ENCODE measurements at regions not wholly inside any gene's neighbourhood (a gene's known extent, or its start where the extent isn't known, plus 50 kb on each side); places are given as distances from the start of the nearest gene placed in this dataset.
A peak's percentile ranks its signal among the peaks of the same experiment; 100 is the strongest.

DNA sequence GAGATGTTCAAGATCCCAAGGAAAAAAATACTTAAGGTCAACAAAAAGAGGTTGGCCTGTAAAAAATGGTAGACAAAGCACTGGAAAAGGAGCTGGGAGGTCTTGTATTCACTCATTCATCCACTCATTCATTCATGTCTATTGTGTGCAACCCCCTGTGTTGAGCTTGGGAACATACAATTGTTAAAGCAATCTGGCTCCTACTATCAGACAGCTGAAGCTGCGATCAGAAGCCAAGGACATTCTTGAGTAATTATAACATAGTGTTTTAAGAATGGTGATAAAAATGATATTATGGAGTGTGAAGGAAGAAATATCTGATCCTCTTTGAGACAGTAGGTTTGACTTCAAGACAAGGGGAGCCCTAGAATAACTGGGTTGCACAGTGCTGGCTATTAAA lies 693.4 kb downstream of the TOX3 start:
- H3K4me3 ChIP-seq (replicated peaks; ENCODE audit: low read depth, low read length), result no peak overlapping the region
- TF ChIP-seq, protein P1, sequence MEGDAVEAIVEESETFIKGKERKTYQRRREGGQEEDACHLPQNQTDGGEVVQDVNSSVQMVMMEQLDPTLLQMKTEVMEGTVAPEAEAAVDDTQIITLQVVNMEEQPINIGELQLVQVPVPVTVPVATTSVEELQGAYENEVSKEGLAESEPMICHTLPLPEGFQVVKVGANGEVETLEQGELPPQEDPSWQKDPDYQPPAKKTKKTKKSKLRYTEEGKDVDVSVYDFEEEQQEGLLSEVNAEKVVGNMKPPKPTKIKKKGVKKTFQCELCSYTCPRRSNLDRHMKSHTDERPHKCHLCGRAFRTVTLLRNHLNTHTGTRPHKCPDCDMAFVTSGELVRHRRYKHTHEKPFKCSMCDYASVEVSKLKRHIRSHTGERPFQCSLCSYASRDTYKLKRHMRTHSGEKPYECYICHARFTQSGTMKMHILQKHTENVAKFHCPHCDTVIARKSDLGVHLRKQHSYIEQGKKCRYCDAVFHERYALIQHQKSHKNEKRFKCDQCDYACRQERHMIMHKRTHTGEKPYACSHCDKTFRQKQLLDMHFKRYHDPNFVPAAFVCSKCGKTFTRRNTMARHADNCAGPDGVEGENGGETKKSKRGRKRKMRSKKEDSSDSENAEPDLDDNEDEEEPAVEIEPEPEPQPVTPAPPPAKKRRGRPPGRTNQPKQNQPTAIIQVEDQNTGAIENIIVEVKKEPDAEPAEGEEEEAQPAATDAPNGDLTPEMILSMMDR (IDR thresholded peaks at IDR 0.05; ENCODE audit: low read length, missing control alignments), result no peak
- DNase-seq (ENCODE audit: low read depth), result no peak

DNA sequence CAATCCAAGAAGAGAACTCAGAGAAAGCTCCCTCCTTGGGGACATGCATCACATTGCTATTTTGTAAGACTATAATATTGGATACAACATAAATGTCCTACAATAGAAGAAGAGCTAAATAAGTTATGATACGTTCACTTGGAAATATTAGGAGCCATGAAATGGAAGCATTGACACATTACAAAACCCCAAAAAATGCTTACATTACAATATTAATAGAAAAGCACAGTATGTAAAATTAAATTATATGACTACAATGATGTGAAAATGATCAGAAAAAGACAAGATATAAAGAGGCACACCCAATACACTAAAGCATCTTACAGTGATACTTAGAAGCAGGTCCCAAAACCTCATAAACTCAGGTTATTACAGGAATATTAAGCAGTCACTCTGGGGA lies 694.1 kb downstream of the TOX3 start:
- no peak for DNase-seq (ENCODE audit: low read depth)
- TF ChIP-seq, protein P1 (IDR thresholded peaks at IDR 0.05; ENCODE audit: low read length, missing control alignments), result no peak

DNA sequence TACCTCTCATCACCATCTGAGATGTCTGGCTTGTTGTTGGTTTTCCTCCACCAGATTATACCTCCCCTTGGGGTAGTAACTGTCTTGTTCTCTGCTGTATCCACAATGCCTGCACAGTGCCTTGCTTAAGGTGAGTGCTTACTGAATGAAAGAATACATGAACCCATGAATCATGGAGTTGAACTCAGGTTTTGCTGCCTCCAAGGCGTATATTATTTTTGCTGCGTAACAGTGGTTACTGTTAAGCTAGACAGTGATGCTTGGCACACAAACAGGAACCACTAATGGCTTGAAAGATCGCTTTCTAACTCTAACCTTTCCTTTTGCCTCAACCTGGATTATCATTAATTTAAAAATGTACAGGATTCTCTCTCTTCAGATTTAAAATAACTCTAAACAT lies 695.8 kb downstream of the TOX3 start:
- DNase-seq (ENCODE audit: low read depth), result no peak
- TF ChIP-seq, protein P1 (IDR thresholded peaks at IDR 0.05; ENCODE audit: low read length, missing control alignments), result no peak

More for the DNA sequence above, 694.1 kb downstream of the TOX3 start:
- H3K4me3 ChIP-seq (replicated peaks; ENCODE audit: low read depth, low read length), result no peak overlapping the region

DNA sequence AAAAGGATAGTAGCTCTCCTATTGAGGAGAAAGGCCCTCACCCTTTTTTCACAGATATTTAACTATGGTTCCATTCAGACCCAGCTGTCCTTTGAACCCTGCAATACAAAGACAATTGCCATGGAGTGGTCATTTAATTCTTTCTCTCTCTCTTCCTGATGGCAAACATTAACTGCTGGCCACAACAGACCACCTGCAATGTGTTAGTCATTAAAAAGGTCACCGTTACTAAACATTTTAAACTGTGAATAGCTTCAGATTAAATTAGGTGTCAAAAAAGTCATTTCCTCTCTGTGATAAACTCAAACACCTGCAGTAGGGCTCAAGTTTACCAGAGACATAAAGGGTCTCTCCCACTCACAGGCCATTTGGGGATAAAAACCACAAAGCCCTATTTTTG lies 697.2 kb downstream of the TOX3 start:
- DNase-seq (ENCODE audit: low read depth), result no peak
- TF ChIP-seq, protein P1 (IDR thresholded peaks at IDR 0.05; ENCODE audit: low read length, missing control alignments), result no peak
- no peak overlapping the region for H3K4me3 ChIP-seq (replicated peaks; ENCODE audit: low read depth, low read length)

More for the DNA sequence above, 695.8 kb downstream of the TOX3 start:
- H3K4me3 ChIP-seq (replicated peaks; ENCODE audit: low read depth, low read length), result no peak overlapping the region

DNA sequence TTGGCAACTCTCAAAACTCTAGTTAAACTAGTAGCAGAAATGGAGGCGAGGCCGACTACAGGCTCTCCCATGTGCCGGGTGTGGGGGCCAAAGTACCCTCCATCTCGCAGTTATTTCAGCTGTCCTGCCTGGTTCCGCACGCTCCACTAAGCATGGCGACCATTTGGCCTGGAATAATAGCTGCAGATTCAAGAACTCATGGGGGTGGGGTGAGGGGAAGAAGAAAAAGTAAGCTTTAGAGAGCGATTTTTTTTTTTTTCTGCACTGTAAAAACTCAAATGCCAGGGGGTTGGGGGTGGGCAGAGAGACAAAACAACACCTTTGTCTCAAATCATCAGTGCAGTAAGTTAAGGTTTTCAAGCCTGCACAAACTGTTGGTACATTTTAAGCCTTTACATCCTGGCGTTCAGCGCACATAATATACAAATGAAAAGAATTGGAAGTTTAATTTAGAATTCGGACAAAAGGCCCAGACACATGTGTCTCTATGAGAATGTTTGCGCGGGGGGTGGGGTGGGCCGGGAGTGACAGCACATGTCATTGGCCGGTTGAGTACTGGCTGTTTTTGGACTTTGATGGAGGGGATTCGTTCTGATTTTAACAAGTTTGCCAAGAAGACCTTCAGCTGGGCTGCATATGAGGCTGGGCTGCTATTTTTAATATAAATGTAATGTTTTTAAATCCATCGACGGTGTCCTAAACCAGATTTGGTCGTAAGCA lies 694.7 kb upstream of the SALL1 start:
- TF ChIP-seq, protein P1 (IDR thresholded peaks at IDR 0.05; ENCODE audit: low read length, missing control alignments), result no peak
- no peak overlapping the region for H3K4me3 ChIP-seq (replicated peaks; ENCODE audit: low read depth, low read length)
- no peak for DNase-seq (ENCODE audit: low read depth)

DNA sequence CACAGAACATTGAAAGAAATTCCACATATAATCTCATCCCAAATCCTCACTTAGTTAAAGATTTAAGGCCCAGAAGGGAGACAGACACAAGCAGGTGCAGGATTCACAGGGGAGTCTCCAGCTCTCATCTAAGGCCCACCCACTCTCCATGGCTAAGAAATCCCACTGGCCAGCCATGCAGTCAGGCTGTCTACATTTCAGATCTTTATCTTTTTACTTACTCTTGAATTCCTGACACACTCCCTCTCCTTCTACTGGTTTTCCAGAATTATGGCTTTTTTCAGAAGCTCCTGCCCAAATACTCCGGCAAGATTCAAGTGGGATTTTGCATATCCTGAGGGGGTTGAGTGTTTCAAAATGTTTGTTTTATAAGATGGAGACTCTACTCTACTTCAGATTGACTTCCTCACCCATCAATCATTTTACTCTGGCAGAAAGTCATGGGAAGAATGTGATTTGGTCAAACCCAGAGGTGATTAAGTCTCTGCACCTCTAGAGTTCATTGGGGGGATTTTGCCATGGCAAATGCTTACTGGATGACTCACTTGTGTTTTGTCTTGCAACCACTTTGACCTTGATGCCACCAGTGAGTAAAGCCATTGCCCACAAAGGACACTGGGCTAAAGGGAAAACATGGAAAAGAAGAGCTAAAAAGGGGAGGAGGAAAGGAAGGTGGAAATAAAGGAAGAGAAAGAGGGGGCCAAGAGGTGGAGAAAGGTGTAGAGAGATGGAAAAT lies 688.8 kb upstream of the SALL1 start:
- H3K4me3 ChIP-seq (replicated peaks; ENCODE audit: low read depth, low read length), result no peak overlapping the region
- TF ChIP-seq, protein P1 (IDR thresholded peaks at IDR 0.05; ENCODE audit: low read length, missing control alignments), result no peak
- peak; percentile 33 for DNase-seq (ENCODE audit: low read depth)

Measured in fibroblast of pulmonary artery (primary cell).